ENCODE measurements at regions not wholly inside any gene's neighbourhood (a gene's known extent, or its start where the extent isn't known, plus 50 kb on each side); places are given as distances from the start of the nearest gene placed in this dataset.

GRCh38 chrY:15535131-15535530, 1010.8 kb downstream of the NLGN4Y start:
- H3K4me3 ChIP-seq (replicated peaks in 1 of 4; ENCODE audit: control extremely low read depth in 1 of 4, insufficient read depth in 1 of 4, low read depth in 3 of 4, low read length in 4 of 4): no peak overlapping the region
- no peak overlapping the region for H3K4me2 ChIP-seq (ENCODE audit: extremely low read depth, insufficient read depth, low read length)
- H3K27me3 ChIP-seq (ENCODE audit: control insufficient read depth, insufficient read depth, low read length): no peaks in the 10 kb centered on the region
- no peak for DNase-seq (ENCODE audit: low read depth in 2 of 2)
- TF ChIP-seq, protein P1, sequence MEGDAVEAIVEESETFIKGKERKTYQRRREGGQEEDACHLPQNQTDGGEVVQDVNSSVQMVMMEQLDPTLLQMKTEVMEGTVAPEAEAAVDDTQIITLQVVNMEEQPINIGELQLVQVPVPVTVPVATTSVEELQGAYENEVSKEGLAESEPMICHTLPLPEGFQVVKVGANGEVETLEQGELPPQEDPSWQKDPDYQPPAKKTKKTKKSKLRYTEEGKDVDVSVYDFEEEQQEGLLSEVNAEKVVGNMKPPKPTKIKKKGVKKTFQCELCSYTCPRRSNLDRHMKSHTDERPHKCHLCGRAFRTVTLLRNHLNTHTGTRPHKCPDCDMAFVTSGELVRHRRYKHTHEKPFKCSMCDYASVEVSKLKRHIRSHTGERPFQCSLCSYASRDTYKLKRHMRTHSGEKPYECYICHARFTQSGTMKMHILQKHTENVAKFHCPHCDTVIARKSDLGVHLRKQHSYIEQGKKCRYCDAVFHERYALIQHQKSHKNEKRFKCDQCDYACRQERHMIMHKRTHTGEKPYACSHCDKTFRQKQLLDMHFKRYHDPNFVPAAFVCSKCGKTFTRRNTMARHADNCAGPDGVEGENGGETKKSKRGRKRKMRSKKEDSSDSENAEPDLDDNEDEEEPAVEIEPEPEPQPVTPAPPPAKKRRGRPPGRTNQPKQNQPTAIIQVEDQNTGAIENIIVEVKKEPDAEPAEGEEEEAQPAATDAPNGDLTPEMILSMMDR (conservative IDR thresholded peaks at IDR 0.05 in 1 of 2, IDR thresholded peaks at IDR 0.05 in 1 of 2; ENCODE audit: low read depth in 1 of 2, low read length in 2 of 2): no peak
- TF ChIP-seq EZH2 (IDR thresholded peaks at IDR 0.05; ENCODE audit: low read length, missing control alignments): no peak
- H3K9me3 ChIP-seq (ENCODE audit: control insufficient read depth, insufficient read depth, low read depth, low read length): no peaks in the 10 kb centered on the region
- no peaks in the 10 kb centered on the region for H3K79me2 ChIP-seq (ENCODE audit: control insufficient read depth, insufficient read depth, low read length)
- no peak overlapping the region for H3K9ac ChIP-seq (ENCODE audit: insufficient read depth, low read length)
- no peak overlapping the region for H3K27ac ChIP-seq (ENCODE audit: insufficient read depth, low read length)
- no peaks in the 10 kb centered on the region for H3K4me1 ChIP-seq (ENCODE audit: control insufficient read depth, extremely low read depth, insufficient read depth, low read length)
- H3K36me3 ChIP-seq (ENCODE audit: control insufficient read depth, insufficient read depth, low read length): no peaks in the 10 kb centered on the region
- no peak overlapping the region for H2AFZ ChIP-seq (ENCODE audit: low read length)
- H4K20me1 ChIP-seq (ENCODE audit: control insufficient read depth, extremely low read depth, insufficient read depth, low read length): no peaks in the 10 kb centered on the region

DNA sequence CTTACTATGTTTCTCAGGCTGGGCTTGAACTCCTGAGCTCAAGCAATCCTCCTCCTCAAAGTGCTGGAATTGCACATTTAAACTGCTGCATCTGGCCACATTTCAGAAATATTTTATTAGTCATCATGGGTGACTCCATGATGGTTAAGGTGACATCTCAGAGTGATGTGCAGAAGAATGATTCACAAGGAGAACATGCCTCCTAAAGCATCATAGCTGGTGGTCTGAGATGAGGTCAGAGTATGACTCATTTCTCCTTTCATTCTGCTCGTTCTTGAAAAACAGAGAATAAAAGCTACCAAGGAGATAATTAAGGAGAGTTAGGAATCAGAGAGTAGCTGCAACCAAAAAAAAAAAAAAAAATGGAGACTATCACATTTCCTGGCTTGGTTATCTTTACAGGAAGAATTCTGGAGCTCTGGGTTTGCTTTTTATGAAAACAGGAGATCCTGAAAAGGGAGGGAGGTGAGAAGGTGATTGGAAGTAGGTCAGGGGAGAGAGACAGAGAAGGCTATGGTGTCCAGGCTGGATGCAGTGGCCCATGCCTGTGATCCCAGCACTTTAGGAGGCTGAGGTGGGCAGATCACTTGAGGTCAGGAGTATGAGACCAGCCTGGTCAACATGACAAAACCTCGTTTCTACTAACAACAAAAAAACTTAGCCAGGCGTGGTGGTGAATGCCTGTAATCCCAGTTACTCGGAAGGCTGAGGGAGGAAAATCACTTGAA, 1011.6 kb downstream of the NLGN4Y start:
- no peak overlapping the region for H2AFZ ChIP-seq (ENCODE audit: low read length)

DNA sequence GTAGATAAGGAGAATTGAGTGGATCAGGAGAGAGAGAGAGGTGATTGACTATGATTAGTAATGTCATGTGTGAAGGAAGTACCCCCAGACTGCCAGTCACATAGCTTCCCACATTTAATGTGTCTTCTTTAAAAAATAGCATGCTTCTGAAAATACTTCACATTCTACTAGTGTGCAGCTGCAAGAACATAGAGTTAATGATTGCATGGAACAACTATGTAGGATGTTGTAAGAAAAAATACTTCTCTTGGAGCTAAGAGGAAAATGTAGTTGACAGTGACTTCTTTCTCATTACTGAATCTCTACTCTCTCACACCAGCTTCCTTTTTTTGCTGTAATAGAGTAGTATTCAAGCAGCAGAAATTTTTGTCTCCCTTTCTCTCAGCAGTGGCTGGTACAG, 1016.2 kb downstream of the NLGN4Y start:
- Histone ChIP-seq H4K20me1 (ENCODE audit: control insufficient read depth, extremely low read depth, insufficient read depth, low read length) (no peaks in the 10 kb centered on the region), H2AFZ (ENCODE audit: low read length) (no peak overlapping the region), H3K79me2 (ENCODE audit: control insufficient read depth, insufficient read depth, low read length) (no peaks in the 10 kb centered on the region), H3K27me3 (ENCODE audit: control insufficient read depth, insufficient read depth, low read length) (no peaks in the 10 kb centered on the region), H3K9me3 (ENCODE audit: control insufficient read depth, insufficient read depth, low read depth, low read length) (no peaks in the 10 kb centered on the region), H3K36me3 (ENCODE audit: control insufficient read depth, insufficient read depth, low read length) (no peaks in the 10 kb centered on the region), H3K9ac (ENCODE audit: insufficient read depth, low read length) (no peak overlapping the region), H3K4me3 (replicated peaks in 1 of 4; ENCODE audit: control extremely low read depth in 1 of 4, insufficient read depth in 1 of 4, low read depth in 3 of 4, low read length in 4 of 4) (no peak overlapping the region), H3K4me2 (ENCODE audit: extremely low read depth, insufficient read depth, low read length) (no peak overlapping the region), H3K27ac (ENCODE audit: insufficient read depth, low read length) (no peak overlapping the region), H3K4me1 (ENCODE audit: control insufficient read depth, extremely low read depth, insufficient read depth, low read length) (peaks cover 2% of the 10 kb centered on the region)
- DNase-seq (ENCODE audit: low read depth in 2 of 2): peak in 1 of 2 donors; percentile 42
- TF ChIP-seq, protein P1 (conservative IDR thresholded peaks at IDR 0.05 in 1 of 2, IDR thresholded peaks at IDR 0.05 in 1 of 2; ENCODE audit: low read depth in 1 of 2, low read length in 2 of 2): no peak
- TF ChIP-seq EZH2 (IDR thresholded peaks at IDR 0.05; ENCODE audit: low read length, missing control alignments): no peak

More for the DNA sequence above, 1011.6 kb downstream of the NLGN4Y start:
- H3K9ac ChIP-seq (ENCODE audit: insufficient read depth, low read length): no peak overlapping the region
- no peaks in the 10 kb centered on the region for H3K4me1 ChIP-seq (ENCODE audit: control insufficient read depth, extremely low read depth, insufficient read depth, low read length)
- H4K20me1 ChIP-seq (ENCODE audit: control insufficient read depth, extremely low read depth, insufficient read depth, low read length): no peaks in the 10 kb centered on the region
- DNase-seq (ENCODE audit: low read depth in 2 of 2): peak in 1 of 2 donors; percentile 94
- no peaks in the 10 kb centered on the region for H3K27me3 ChIP-seq (ENCODE audit: control insufficient read depth, insufficient read depth, low read length)
- peak overlapping the region; percentile 53 for H3K27ac ChIP-seq (ENCODE audit: insufficient read depth, low read length)
- TF ChIP-seq, protein P1 (conservative IDR thresholded peaks at IDR 0.05 in 1 of 2, IDR thresholded peaks at IDR 0.05 in 1 of 2; ENCODE audit: low read depth in 1 of 2, low read length in 2 of 2): no peak
- TF ChIP-seq EZH2 (IDR thresholded peaks at IDR 0.05; ENCODE audit: low read length, missing control alignments): no peak
- H3K36me3 ChIP-seq (ENCODE audit: control insufficient read depth, insufficient read depth, low read length): no peaks in the 10 kb centered on the region
- no peaks in the 10 kb centered on the region for H3K79me2 ChIP-seq (ENCODE audit: control insufficient read depth, insufficient read depth, low read length)
- H3K4me3 ChIP-seq (replicated peaks in 1 of 4; ENCODE audit: control extremely low read depth in 1 of 4, insufficient read depth in 1 of 4, low read depth in 3 of 4, low read length in 4 of 4): no peak overlapping the region
- no peaks in the 10 kb centered on the region for H3K9me3 ChIP-seq (ENCODE audit: control insufficient read depth, insufficient read depth, low read depth, low read length)
- no peak overlapping the region for H3K4me2 ChIP-seq (ENCODE audit: extremely low read depth, insufficient read depth, low read length)
